ENCODE measurements at regions not wholly inside any gene's neighbourhood (a gene's known extent, or its start where the extent isn't known, plus 50 kb on each side); places are given as distances from the start of the nearest gene placed in this dataset.

DNA sequence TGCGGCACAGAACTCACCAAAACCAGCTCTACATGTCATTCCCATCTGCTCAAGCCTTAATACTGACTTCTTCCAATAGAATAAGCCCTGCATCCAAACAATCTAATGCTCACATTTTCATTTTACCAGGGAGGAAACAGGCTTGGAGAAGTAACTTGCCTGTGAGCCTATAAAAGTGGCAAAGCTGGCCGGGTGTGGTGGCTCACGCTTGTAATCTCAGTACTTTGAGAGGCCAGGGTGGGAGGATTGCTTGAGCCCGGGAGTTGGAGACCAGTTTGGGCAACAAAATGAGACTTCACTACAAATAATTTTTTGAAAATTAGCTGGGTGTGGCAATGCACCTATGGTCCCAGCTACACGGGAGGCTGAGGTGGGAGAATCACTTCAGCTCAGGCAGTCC is 133.7 kb downstream of the LY86 start:
- 61 to 72% methylated on average over 4 to 5 of the region's 5 CpGs for WGBS, 2 donors
- DNase-seq, result no peak
- H3K4me3 ChIP-seq, result no peak overlapping the region
- H3K9me3 ChIP-seq, result no peaks in the 10 kb centered on the region
- intact Hi-C loops (cut with DNase I), result no loop called here
- no peaks in the 10 kb centered on the region for H3K27me3 ChIP-seq
- peaks cover 33 to 82% (median 52%) of the 10 kb centered on the region in 3 donors for H3K4me1 ChIP-seq
- H3K27ac ChIP-seq, result peak overlapping the region; percentile 74 to 89 (median 83)
- no peak for TF ChIP-seq POLR2A (IDR thresholded peaks at IDR 0.05)
- TF ChIP-seq CTCF (IDR thresholded peaks at IDR 0.05), result peak in 1 of 6 experiments; percentile 1
- no peaks in the 10 kb centered on the region for H3K36me3 ChIP-seq

DNA sequence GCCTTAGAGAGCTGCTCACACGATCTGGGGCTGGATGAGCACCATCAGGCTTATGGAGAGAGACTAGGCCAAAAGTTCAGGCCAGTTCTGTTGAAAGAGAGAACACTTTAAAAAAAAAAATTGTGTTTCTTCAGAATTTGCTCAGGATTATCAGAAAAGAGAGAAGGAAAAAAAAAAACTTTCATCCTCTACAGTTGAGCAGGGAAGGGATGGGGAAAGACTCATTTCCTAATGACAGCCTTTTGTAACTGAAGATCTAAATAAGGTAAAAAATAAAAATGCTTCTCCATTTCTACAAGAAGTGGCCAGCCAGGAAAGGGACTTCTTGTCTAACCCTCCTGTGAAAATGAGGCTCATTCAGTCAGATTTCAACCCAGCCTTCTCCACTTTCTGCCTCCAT is 134.8 kb downstream of the LY86 start:
- DNase-seq, result no peak
- no peak for TF ChIP-seq CTCF (IDR thresholded peaks at IDR 0.05)
- TF ChIP-seq POLR2A (IDR thresholded peaks at IDR 0.05), result no peak
- intact Hi-C loops (cut with DNase I), result no loop called here

DNA sequence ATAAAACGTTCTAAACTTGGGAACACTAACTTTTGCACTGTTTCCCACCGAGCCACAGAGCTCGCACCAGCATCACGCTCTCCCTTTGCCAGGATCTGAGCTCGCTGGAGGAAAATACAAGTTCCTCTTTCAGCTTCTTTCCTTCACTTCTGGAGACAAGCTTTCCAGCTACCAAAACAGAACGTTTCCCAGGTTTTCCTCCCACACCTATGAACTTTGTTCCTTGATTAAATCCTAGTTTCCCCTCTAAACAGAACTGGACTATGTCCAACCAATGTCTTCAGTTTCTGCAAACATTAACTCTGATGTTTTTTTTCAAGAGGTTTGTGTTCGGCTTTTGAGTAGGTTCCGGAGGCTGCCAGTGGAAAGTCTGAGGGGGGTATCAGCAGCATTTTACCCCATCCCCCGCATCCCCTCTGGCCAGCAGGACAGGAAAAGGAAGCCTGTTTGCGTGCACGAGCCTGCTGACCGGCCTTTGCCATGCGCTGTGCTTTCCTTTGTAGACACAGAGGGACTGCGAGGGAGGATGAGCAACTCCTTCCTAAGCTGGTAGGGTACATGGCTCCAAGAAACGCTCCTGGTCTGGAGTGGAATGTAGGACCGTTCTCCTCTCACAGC is 135.5 kb downstream of the LY86 start:
- no peak for DNase-seq
- peaks cover 28 to 63% (median 37%) of the 10 kb centered on the region in 3 donors for H3K4me1 ChIP-seq
- no peaks in the 10 kb centered on the region for H3K27me3 ChIP-seq
- H3K36me3 ChIP-seq, result no peaks in the 10 kb centered on the region
- WGBS, 2 donors, result 41 to 59% methylated on average over 9 to 13 of the region's 16 CpGs
- peak overlapping the region; percentile 18 to 58 (median 38) for H3K4me3 ChIP-seq
- TF ChIP-seq POLR2A (IDR thresholded peaks at IDR 0.05) (no peak), CTCF (IDR thresholded peaks at IDR 0.05) (no peak)
- H3K9me3 ChIP-seq, result no peaks in the 10 kb centered on the region
- peak overlapping the region; percentile 81 to 89 (median 86) for H3K27ac ChIP-seq
- intact Hi-C loops (cut with DNase I), result no loop called here

More for the DNA sequence above, 134.8 kb downstream of the LY86 start:
- WGBS, 2 donors, result 63 to 67% methylated on average over 1 of the region's 1 CpG
- Histone ChIP-seq H3K36me3 (no peaks in the 10 kb centered on the region), H3K27ac (peak overlapping the region; percentile 81 to 89 (median 86)), H3K4me3 (no peak overlapping the region), H3K27me3 (no peaks in the 10 kb centered on the region), H3K4me1 (peaks cover 31 to 70% (median 43%) of the 10 kb centered on the region in 3 donors), H3K9me3 (no peaks in the 10 kb centered on the region)

GRCh38 chr6:6724539-6725467 is 136.3 kb downstream of the LY86 start:
- Histone ChIP-seq H3K9me3 (no peaks in the 10 kb centered on the region), H3K4me3 (peak overlapping the region; percentile 18 to 58 (median 38)), H3K4me1 (peaks cover 28 to 58% (median 37%) of the 10 kb centered on the region in 3 donors), H3K36me3 (no peaks in the 10 kb centered on the region), H3K27ac (peak overlapping the region; percentile 81 to 89 (median 86)), H3K27me3 (no peaks in the 10 kb centered on the region)
- 14 to 36% methylated on average over 14 to 15 of the region's 40 CpGs for WGBS, 2 donors
- intact Hi-C loops (cut with DNase I), result no loop called here
- TF ChIP-seq POLR2A (IDR thresholded peaks at IDR 0.05) (peak in 1 of 4 donors; percentile 5), CTCF (IDR thresholded peaks at IDR 0.05) (peak; percentile 28 to 62 (median 58))
- DNase-seq, result no peak

Measured in esophagus squamous epithelium (tissue), 5 donors.